Breast epithelium (tissue), 3 donors: ENCODE measurements at regions not wholly inside any gene's neighbourhood (a gene's known extent, or its start where the extent isn't known, plus 50 kb on each side); places are given as distances from the start of the nearest gene placed in this dataset.

Experiments used
- CTCF ChIP-seq, 3 donors: fragments of 450-650 bp; IDR thresholded peaks; one replicate each; pipeline ENCODE4 v1.5.1; 2016 to 2017; ENCODE audit warnings: antibody characterized with exemption in 3 of 3, mild to moderate bottlenecking in 3 of 3, moderate library complexity in 3 of 3
- POLR2A ChIP-seq: fragments of 450-650 bp; IDR thresholded peaks from one replicate; pipeline ENCODE4 v1.6.1; 2016; ENCODE audit warnings: antibody characterized with exemption, mild to moderate bottlenecking, moderate library complexity
- POLR2AphosphoS5 ChIP-seq, 3 donors: sonication (generic); formaldehyde crosslinking; IDR thresholded peaks; one replicate each; pipeline ENCODE4 v1.6.1; 2017; ENCODE audit warnings: antibody characterized with exemption in 3 of 3

GRCh38 chr11:116374085-116374484, 398.7 kb downstream of the BUD13 start:
- TF ChIP-seq CTCF (IDR thresholded peaks at IDR 0.05) (no peak), POLR2AphosphoS5 (IDR thresholded peaks at IDR 0.05) (no peak), POLR2A (no peak)
